Neural progenitor cell (in vitro differentiated cells): ENCODE measurements at regions not wholly inside any gene's neighbourhood (a gene's known extent, or its start where the extent isn't known, plus 50 kb on each side); places are given as distances from the start of the nearest gene placed in this dataset.

Experiments
- CTCF ChIP-seq: fragments of 200-600 bp; sonication (generic); IDR thresholded peaks from 2 replicates; pipeline ENCODE4 v1.5.1; 2017; ENCODE audit warnings: antibody characterized with exemption, mild to moderate bottlenecking
- EZH2phosphoT487 ChIP-seq: fragments of 200-600 bp; sonication (generic); IDR thresholded peaks from 2 replicates; pipeline ENCODE4 v1.6.1; 2017; ENCODE audit warnings: antibody characterized with exemption

- TF ChIP-seq CTCF: no peak
- no peak for TF ChIP-seq EZH2phosphoT487
These were observed 648.4 kb upstream of the GBE1 start for GRCh38 chr3:82409842-82410241.
